WERI-Rb-1 (cell line): ENCODE measurements at regions not wholly inside any gene's neighbourhood (a gene's known extent, or its start where the extent isn't known, plus 50 kb on each side); places are given as distances from the start of the nearest gene placed in this dataset.

Experiments
- DNase-seq: peaks from one replicate; pipeline ENCODE4 v3.0.0-alpha.2; 2020
- H3K27ac ChIP-seq: fragments of 250-450 bp; sonication (Bioruptor Pico); 2 replicates; pipeline ENCODE4 v1.5.1; 2020; ENCODE audit warnings: mild to moderate bottlenecking, moderate library complexity
- H3K27me3 ChIP-seq: fragments of 250-450 bp; sonication (Bioruptor Pico); 2 replicates; pipeline ENCODE4 v1.5.1; 2021; ENCODE audit warnings: mild to moderate bottlenecking, low read depth, moderate library complexity; ENCODE audit not compliant: insufficient read depth, severe bottlenecking
- H3K36me3 ChIP-seq: fragments of 250-450 bp; sonication (Bioruptor Pico); 2 replicates; pipeline ENCODE4 v1.5.1; 2020; ENCODE audit warnings: mild to moderate bottlenecking, moderate library complexity
- H3K4me3 ChIP-seq: 2 replicates; pipeline ENCODE4 v1.5.1; 2011; ENCODE audit warnings: low read depth, mild to moderate bottlenecking, control low read depth, low read length
- H3K9me3 ChIP-seq: fragments of 250-450 bp; sonication (Bioruptor Pico); 2 replicates; pipeline ENCODE4 v1.5.1; 2021; ENCODE audit warnings: mild to moderate bottlenecking, moderate library complexity; ENCODE audit not compliant: severe bottlenecking
- TF ChIP-seq, protein P1 (sequence below): IDR thresholded peaks from 2 replicates; pipeline ENCODE4 v1.5.1; 2011; ENCODE audit warnings: low read depth, mild to moderate bottlenecking, control low read depth, inconsistent platforms, low read length

DNA sequence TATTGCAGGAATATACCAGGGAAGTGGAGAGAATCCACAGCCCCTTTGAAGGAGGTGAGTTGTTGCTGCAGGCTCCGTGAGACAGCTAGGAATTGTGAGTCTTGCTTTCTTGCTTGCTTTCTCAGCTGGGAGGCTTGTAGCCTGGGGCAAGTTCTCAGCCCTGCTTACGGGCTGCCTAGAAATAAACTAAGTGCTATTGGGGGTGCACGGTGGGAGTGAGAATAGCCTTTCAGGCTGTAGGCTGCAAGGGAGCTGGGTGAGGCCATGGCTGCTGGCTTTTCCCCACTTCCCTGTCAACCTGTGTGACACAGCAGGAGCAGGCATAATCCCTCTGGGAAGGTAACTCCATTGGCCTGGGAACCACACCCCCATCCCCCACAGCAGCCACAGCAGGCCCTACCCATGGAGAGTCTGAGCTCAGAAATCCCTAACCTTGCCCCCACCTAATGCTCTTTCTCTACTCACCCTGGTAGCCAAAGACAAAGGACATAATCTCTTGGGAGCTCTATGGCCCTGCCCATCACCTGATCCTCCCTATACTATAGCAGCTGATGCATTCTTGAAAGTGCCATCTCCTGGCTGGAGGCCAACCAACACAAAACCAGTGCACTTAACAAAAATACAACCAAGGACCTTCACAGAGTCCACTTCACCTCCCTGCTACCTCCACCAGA is 113.0 kb downstream of the MMRN1 start:
- no peaks in the 10 kb centered on the region for H3K36me3 ChIP-seq
- no peak overlapping the region for H3K4me3 ChIP-seq
- H3K27ac ChIP-seq, result no peak overlapping the region
- no peaks in the 10 kb centered on the region for H3K27me3 ChIP-seq
- TF ChIP-seq, protein P1, sequence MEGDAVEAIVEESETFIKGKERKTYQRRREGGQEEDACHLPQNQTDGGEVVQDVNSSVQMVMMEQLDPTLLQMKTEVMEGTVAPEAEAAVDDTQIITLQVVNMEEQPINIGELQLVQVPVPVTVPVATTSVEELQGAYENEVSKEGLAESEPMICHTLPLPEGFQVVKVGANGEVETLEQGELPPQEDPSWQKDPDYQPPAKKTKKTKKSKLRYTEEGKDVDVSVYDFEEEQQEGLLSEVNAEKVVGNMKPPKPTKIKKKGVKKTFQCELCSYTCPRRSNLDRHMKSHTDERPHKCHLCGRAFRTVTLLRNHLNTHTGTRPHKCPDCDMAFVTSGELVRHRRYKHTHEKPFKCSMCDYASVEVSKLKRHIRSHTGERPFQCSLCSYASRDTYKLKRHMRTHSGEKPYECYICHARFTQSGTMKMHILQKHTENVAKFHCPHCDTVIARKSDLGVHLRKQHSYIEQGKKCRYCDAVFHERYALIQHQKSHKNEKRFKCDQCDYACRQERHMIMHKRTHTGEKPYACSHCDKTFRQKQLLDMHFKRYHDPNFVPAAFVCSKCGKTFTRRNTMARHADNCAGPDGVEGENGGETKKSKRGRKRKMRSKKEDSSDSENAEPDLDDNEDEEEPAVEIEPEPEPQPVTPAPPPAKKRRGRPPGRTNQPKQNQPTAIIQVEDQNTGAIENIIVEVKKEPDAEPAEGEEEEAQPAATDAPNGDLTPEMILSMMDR, result no peak
- peak; percentile 62 for DNase-seq
- H3K9me3 ChIP-seq, result no peaks in the 10 kb centered on the region

- no peak for DNase-seq
- Histone ChIP-seq H3K27ac (no peak overlapping the region), H3K27me3 (no peaks in the 10 kb centered on the region), H3K36me3 (no peaks in the 10 kb centered on the region), H3K4me3 (no peak overlapping the region), H3K9me3 (no peaks in the 10 kb centered on the region)
- TF ChIP-seq, protein P1, result no peak
Observed at GRCh38 chr4:90012918-90013317, 114.3 kb upstream of the CCSER1 start.

- Histone ChIP-seq H3K9me3 (no peaks in the 10 kb centered on the region), H3K4me3 (no peak overlapping the region), H3K36me3 (no peaks in the 10 kb centered on the region), H3K27me3 (no peaks in the 10 kb centered on the region), H3K27ac (no peak overlapping the region)
- TF ChIP-seq, protein P1, result no peak
- DNase-seq, result no peak
Observed at GRCh38 chr4:90024519-90024918, 102.7 kb upstream of the CCSER1 start.

DNA sequence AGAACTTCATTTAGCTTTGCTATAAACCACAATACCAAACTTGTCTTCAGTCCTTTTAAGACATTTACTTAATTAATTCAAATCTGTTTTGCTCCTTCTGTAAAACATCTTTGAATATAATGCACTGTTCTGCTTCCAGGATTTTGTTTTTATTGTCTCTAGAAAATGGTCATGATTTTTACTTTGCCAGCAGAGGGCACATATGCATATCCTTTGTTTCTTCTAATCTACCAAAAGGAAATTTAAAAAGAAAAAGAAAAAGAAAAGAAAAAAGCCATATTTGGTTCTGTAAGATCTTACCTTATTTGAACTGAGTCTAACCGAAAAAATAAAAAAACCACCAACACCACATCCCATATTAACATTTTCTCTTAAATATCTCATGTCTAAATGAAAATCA is 101.9 kb upstream of the CCSER1 start:
- H3K9me3 ChIP-seq, result no peaks in the 10 kb centered on the region
- H3K4me3 ChIP-seq, result no peak overlapping the region
- no peaks in the 10 kb centered on the region for H3K36me3 ChIP-seq
- H3K27me3 ChIP-seq, result no peaks in the 10 kb centered on the region
- no peak overlapping the region for H3K27ac ChIP-seq
- TF ChIP-seq, protein P1, result no peak
- no peak for DNase-seq

- H3K9me3 ChIP-seq, result no peaks in the 10 kb centered on the region
- no peaks in the 10 kb centered on the region for H3K27me3 ChIP-seq
- no peaks in the 10 kb centered on the region for H3K36me3 ChIP-seq
- no peak for DNase-seq
- no peak overlapping the region for H3K4me3 ChIP-seq
- TF ChIP-seq, protein P1, result no peak
- H3K27ac ChIP-seq, result no peak overlapping the region
Observed at GRCh38 chr4:90027565-90027964, 99.6 kb upstream of the CCSER1 start.

GRCh38 chr4:90028460-90028859 is 98.7 kb upstream of the CCSER1 start:
- TF ChIP-seq, protein P1, result no peak
- DNase-seq, result no peak
- Histone ChIP-seq H3K9me3 (no peaks in the 10 kb centered on the region), H3K4me3 (no peak overlapping the region), H3K27ac (no peak overlapping the region), H3K36me3 (no peaks in the 10 kb centered on the region), H3K27me3 (no peaks in the 10 kb centered on the region)
